SU-DHL-6 (cell line): ENCODE measurements at regions not wholly inside any gene's neighbourhood (a gene's known extent, or its start where the extent isn't known, plus 50 kb on each side); places are given as distances from the start of the nearest gene placed in this dataset.
"Not testable (repeated sequence)": the region's sequence is repeated elsewhere in the genome, so short reads cannot be mapped to it uniquely, and the experiment has no call there.

ENCODE experiments used
- H2AFZ ChIP-seq: fragments of 200-600 bp; sonication (generic); 2 replicates; pipeline ENCODE4 v1.6.1; 2014; ENCODE audit warnings: low read depth, mild to moderate bottlenecking, moderate library complexity, mixed read lengths, antibody characterized with exemption, low read length; ENCODE audit not compliant: severe bottlenecking
- H3F3A ChIP-seq: fragments of 200-600 bp; shearing (Covaris generic); 2 replicates; pipeline ENCODE4 v1.6.0; 2016; ENCODE audit warnings: antibody characterized with exemption, mild to moderate bottlenecking; ENCODE audit not compliant: insufficient read depth
- H3K27ac ChIP-seq: fragments of 200-600 bp; sonication (generic); 2 replicates; pipeline ENCODE4 v1.5.1; 2016; ENCODE audit warnings: low read depth, mild to moderate bottlenecking, low read length, moderate library complexity, mixed read lengths
- H3K27me3 ChIP-seq: fragments of 200-600 bp; sonication (generic), shearing (Covaris generic); 2 replicates; pipeline ENCODE4 v1.6.0; 2014; ENCODE audit warnings: mild to moderate bottlenecking, low read length
- H3K36me3 ChIP-seq: fragments of 200-600 bp; sonication (generic); 2 replicates; pipeline ENCODE4 v1.6.1; 2014; ENCODE audit warnings: mild to moderate bottlenecking, low read length, mixed read lengths
- H3K4me2 ChIP-seq: fragments of 300-600, 200-600 bp; shearing (Covaris generic), sonication (generic); 2 replicates; pipeline ENCODE4 v1.6.0; 2014; ENCODE audit warnings: low read length, low read depth, mild to moderate bottlenecking; ENCODE audit not compliant: poor library complexity, severe bottlenecking
- H3K4me3 ChIP-seq: fragments of 200-600 bp; sonication (generic); 2 replicates; pipeline ENCODE4 v1.5.1; 2014; ENCODE audit warnings: antibody characterized with exemption, low read length, mild to moderate bottlenecking, mixed read lengths; ENCODE audit not compliant: insufficient read depth, poor library complexity, severe bottlenecking
- H3K79me2 ChIP-seq: fragments of 200-600 bp; sonication (generic); 2 replicates; pipeline ENCODE4 v1.6.1; 2014; ENCODE audit warnings: mild to moderate bottlenecking, low read length, moderate library complexity; ENCODE audit not compliant: insufficient read depth
- H3K9ac ChIP-seq: fragments of 200-600 bp; sonication (generic); 2 replicates; pipeline ENCODE4 v1.7.0; 2014; ENCODE audit warnings: mild to moderate bottlenecking, low read length
- H3K9me2 ChIP-seq: fragments of 200-600 bp; sonication (generic); replicated peaks from 2 replicates; pipeline ENCODE4 v1.6.1; 2014; ENCODE audit warnings: low read length; ENCODE audit not compliant: insufficient read depth
- H3K9me3 ChIP-seq: fragments of 200-600 bp; sonication (generic); 2 replicates; pipeline ENCODE4 v1.6.1; 2014; ENCODE audit warnings: low read length, mixed read lengths; ENCODE audit not compliant: insufficient read depth
- H4K20me1 ChIP-seq: fragments of 200-600 bp; sonication (generic); 2 replicates; pipeline ENCODE4 v1.6.1; 2014; ENCODE audit warnings: low read depth, mild to moderate bottlenecking, antibody characterized with exemption, low read length, moderate library complexity, mixed read lengths
- CTCF ChIP-seq: fragments of 200-600 bp; sonication (generic); IDR thresholded peaks from one replicate; pipeline ENCODE4 v1.5.1; 2017; ENCODE audit warnings: antibody characterized with exemption, mild to moderate bottlenecking, low read length, moderate library complexity; ENCODE audit not compliant: insufficient read depth, poor library complexity, severe bottlenecking
- EZH2phosphoT487 ChIP-seq: fragments of 200-600 bp; sonication (generic), shearing (Covaris generic); conservative IDR thresholded peaks from 2 replicates; pipeline ENCODE4 v1.6.1; 2018; ENCODE audit warnings: mild to moderate bottlenecking, antibody characterized with exemption, low read length, moderate library complexity, mixed read lengths

- Histone ChIP-seq H3K27me3 (no peaks in the 10 kb centered on the region), H3K4me2 (no peak overlapping the region), H2AFZ (no peak overlapping the region), H3K9me2 (no peaks in the 10 kb centered on the region), H3K36me3 (no peaks in the 10 kb centered on the region), H4K20me1 (no peaks in the 10 kb centered on the region), H3F3A (no peaks in the 10 kb centered on the region), H3K4me3 (no peak overlapping the region), H3K9ac (no peak overlapping the region), H3K27ac (no peak overlapping the region), H3K79me2 (no peaks in the 10 kb centered on the region), H3K9me3 (no peaks in the 10 kb centered on the region)
- TF ChIP-seq EZH2phosphoT487 (no peak), CTCF (no peak)
These were observed 80.0 kb upstream of the ARG1 start for GRCh38 chr6:131492932-131493573.

GRCh38 chr6:131504387-131504786, 68.6 kb upstream of the ARG1 start:
- not testable (repeated sequence) for H3F3A ChIP-seq, H3K27ac ChIP-seq, H3K9me2 ChIP-seq, H3K36me3 ChIP-seq, H2AFZ ChIP-seq, H3K4me2 ChIP-seq, H3K9ac ChIP-seq, H4K20me1 ChIP-seq, H3K9me3 ChIP-seq, H3K27me3 ChIP-seq, H3K4me3 ChIP-seq, H3K79me2 ChIP-seq

DNA sequence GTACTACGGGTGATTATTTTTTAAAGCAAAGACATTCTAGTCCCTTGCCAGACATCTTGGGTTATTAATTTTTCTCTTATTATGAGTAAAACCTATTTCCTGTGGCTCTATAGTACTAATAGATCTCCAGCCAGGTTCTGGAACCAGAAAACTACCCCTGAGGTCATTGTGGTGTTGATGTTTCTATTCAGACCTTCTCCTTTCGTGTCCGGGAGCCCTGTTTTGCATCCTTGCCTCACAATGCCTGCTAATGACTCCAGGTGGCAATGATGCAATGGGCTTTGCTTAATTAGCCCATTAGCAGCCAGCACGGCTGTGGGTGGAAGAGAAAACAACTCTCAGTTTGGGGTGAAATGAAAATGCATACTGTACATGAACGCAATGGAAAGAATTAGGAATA, 62.9 kb upstream of the ARG1 start:
- TF ChIP-seq EZH2phosphoT487 = no peak
- TF ChIP-seq CTCF = no peak
- H3K27ac ChIP-seq = no peak overlapping the region
- H3F3A ChIP-seq = no peaks in the 10 kb centered on the region
- H3K36me3 ChIP-seq = no peaks in the 10 kb centered on the region
- no peaks in the 10 kb centered on the region for H4K20me1 ChIP-seq
- no peaks in the 10 kb centered on the region for H3K79me2 ChIP-seq
- H3K4me2 ChIP-seq = no peak overlapping the region
- no peak overlapping the region for H3K4me3 ChIP-seq
- no peak overlapping the region for H3K9ac ChIP-seq
- H3K9me2 ChIP-seq = no peaks in the 10 kb centered on the region
- H3K9me3 ChIP-seq = no peaks in the 10 kb centered on the region
- H2AFZ ChIP-seq = no peak overlapping the region
- no peaks in the 10 kb centered on the region for H3K27me3 ChIP-seq

DNA sequence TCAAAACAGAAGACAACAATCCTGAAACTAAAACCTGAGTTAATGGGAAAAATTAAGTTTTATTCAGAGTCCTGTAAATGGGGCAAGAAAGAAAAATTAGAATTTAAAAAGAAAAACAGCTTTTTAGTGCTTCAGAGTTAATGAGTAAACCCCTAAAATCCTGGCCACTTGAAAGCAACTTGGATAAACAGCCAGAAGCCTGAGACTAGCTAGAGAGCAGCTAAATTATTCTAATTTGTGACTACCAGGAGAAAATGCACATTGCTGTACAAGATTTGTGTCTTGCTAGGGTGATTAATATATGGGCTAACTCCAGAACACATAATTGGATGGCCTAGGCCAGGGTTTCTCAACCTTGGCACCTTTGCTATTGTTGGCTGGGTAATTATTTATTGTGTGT, 62.4 kb upstream of the ARG1 start:
- Histone ChIP-seq H3K27me3 (no peaks in the 10 kb centered on the region), H4K20me1 (no peaks in the 10 kb centered on the region), H3K9me2 (no peaks in the 10 kb centered on the region), H3K79me2 (no peaks in the 10 kb centered on the region), H3K27ac (no peak overlapping the region), H3F3A (no peaks in the 10 kb centered on the region), H2AFZ (no peak overlapping the region), H3K9ac (no peak overlapping the region), H3K9me3 (no peaks in the 10 kb centered on the region), H3K4me3 (no peak overlapping the region), H3K36me3 (no peaks in the 10 kb centered on the region), H3K4me2 (no peak overlapping the region)
- no peak for TF ChIP-seq CTCF
- no peak for TF ChIP-seq EZH2phosphoT487
